Brain microvascular endothelial cell (primary cell): ENCODE measurements at regions not wholly inside any gene's neighbourhood (a gene's known extent, or its start where the extent isn't known, plus 50 kb on each side); places are given as distances from the start of the nearest gene placed in this dataset.

Source experiments
- DNase-seq: peaks from one replicate; pipeline ENCODE4 v3.0.0-alpha.2; 2020
- H3K27ac ChIP-seq: fragments of 250-450 bp; sonication (Bioruptor Pico); 2 replicates; pipeline ENCODE4 v1.5.1; 2020; ENCODE audit warnings: mild to moderate bottlenecking, moderate library complexity
- H3K27me3 ChIP-seq: fragments of 250-450 bp; sonication (Bioruptor Pico); replicated peaks from 2 replicates; pipeline ENCODE4 v1.5.1; 2020; ENCODE audit warnings: mild to moderate bottlenecking
- H3K36me3 ChIP-seq: fragments of 250-450 bp; sonication (Bioruptor Pico); replicated peaks from 2 replicates; pipeline ENCODE4 v1.5.1; 2020; ENCODE audit warnings: mild to moderate bottlenecking
- H3K4me3 ChIP-seq: 2 replicates; pipeline ENCODE4 v1.5.1; 2011; ENCODE audit warnings: low read depth, mild to moderate bottlenecking, control low read depth, low read length, moderate library complexity
- in situ Hi-C: cut with HindIII; loops from 2 replicates; pipeline ENCODE4 v1.10.0; 2017; ENCODE audit warnings: low sequenced_read_pairs, low pct_ligation_motif_present
- TF ChIP-seq, protein P1 (sequence below): IDR thresholded peaks from 2 replicates; pipeline ENCODE4 v1.5.1; 2011; ENCODE audit warnings: low read depth, mild to moderate bottlenecking, moderate library complexity, low read length, control low read depth, inconsistent platforms; ENCODE audit errors: missing control alignments

GRCh38 chr7:84642611-84643010 is 448.0 kb upstream of the SEMA3A start:
- Histone ChIP-seq H3K27ac (no peak overlapping the region), H3K4me3 (no peak overlapping the region), H3K36me3 (no peaks in the 10 kb centered on the region), H3K27me3 (no peaks in the 10 kb centered on the region)
- no peak for DNase-seq
- TF ChIP-seq, protein P1, sequence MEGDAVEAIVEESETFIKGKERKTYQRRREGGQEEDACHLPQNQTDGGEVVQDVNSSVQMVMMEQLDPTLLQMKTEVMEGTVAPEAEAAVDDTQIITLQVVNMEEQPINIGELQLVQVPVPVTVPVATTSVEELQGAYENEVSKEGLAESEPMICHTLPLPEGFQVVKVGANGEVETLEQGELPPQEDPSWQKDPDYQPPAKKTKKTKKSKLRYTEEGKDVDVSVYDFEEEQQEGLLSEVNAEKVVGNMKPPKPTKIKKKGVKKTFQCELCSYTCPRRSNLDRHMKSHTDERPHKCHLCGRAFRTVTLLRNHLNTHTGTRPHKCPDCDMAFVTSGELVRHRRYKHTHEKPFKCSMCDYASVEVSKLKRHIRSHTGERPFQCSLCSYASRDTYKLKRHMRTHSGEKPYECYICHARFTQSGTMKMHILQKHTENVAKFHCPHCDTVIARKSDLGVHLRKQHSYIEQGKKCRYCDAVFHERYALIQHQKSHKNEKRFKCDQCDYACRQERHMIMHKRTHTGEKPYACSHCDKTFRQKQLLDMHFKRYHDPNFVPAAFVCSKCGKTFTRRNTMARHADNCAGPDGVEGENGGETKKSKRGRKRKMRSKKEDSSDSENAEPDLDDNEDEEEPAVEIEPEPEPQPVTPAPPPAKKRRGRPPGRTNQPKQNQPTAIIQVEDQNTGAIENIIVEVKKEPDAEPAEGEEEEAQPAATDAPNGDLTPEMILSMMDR, result no peak
- in situ Hi-C loops, result no loop called here

GRCh38 chr7:84640637-84641036 is 446.0 kb upstream of the SEMA3A start:
- in situ Hi-C loops, result no loop called here
- H3K4me3 ChIP-seq, result no peak overlapping the region
- no peak overlapping the region for H3K27ac ChIP-seq
- TF ChIP-seq, protein P1, result no peak
- no peaks in the 10 kb centered on the region for H3K27me3 ChIP-seq
- no peaks in the 10 kb centered on the region for H3K36me3 ChIP-seq
- no peak for DNase-seq

DNA sequence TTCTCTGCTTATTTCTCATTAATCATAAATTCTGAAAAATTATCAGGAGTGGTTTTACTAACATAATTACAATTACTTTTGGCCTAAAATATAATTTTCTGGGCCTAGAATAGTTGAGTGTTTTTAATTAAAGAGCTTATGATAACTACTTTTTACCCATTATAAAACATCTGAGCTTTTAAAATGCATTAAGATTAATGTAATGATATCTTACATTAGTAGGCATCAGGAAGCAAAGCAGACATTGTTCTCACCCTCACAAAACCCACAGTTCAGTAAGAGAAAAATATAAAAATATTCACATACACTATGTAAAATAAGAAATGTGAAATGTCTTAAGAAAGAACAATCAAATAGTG is 443.7 kb upstream of the SEMA3A start:
- no peaks in the 10 kb centered on the region for H3K36me3 ChIP-seq
- TF ChIP-seq, protein P1, result no peak
- peak overlapping the region; percentile 66 for H3K27ac ChIP-seq
- in situ Hi-C loops, result no loop called here
- DNase-seq, result no peak
- no peaks in the 10 kb centered on the region for H3K27me3 ChIP-seq
- H3K4me3 ChIP-seq, result no peak overlapping the region

DNA sequence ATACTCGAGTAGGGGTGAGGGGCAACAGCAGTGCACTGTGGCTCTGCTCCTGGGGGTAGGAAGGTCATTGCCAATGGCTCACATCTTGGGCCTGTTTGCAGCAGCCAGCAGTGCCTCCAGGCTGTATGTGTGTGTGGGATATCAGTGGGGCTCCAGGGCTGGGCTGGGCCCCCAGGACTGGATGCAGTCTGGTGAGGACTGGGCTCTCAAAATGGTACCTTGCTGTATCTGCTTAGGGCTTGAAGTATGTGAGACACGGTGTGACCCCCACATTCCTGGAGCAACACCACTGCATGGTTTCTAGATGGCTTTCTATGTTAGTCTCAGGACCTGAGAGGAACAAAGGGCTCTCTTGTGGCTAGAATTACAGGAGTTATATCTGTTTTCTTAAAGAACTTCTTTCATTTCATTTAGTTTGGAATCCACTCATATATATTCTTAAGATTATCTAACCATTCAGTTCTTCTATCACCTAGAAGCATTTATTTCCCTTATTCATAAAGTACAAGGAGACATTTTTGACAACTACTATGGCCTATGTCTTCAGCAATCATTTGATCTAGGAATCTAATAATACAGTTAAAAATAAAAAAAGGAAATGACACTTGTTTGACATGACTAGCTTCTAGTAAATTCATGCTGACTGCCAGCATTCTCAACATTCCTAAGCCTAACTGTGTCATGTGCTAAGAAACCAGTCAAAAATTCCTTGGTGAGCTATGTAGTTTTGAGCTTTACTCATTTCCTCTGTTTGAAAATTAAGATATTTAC is 443.2 kb upstream of the SEMA3A start:
- no peaks in the 10 kb centered on the region for H3K36me3 ChIP-seq
- in situ Hi-C loops, result no loop called here
- no peak overlapping the region for H3K4me3 ChIP-seq
- peak; percentile 82 for DNase-seq
- TF ChIP-seq, protein P1, result no peak
- no peaks in the 10 kb centered on the region for H3K27me3 ChIP-seq
- peak overlapping the region; percentile 66 for H3K27ac ChIP-seq

DNA sequence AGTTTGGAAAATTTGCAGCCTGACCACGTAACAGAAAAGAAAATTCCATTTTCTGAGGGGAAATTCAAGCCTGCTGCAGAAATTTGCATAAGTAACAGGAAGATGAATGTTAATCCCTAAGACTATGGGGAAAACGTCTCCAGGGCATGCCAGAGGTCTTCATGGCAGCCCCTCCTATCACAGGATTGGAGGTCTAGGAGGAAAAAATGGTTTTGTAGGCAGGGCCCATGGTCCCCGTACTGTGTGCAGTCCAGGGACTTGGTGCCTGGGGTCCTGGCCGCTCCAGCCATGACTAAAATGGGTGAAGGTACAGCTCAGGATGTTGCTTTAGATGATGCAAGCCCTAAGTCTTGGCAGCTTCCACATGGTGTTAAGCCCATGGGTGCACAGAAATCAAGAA is 437.3 kb upstream of the SEMA3A start:
- Histone ChIP-seq H3K27ac (no peak overlapping the region), H3K4me3 (no peak overlapping the region), H3K36me3 (no peaks in the 10 kb centered on the region), H3K27me3 (no peaks in the 10 kb centered on the region)
- in situ Hi-C loops, result no loop called here
- TF ChIP-seq, protein P1, result no peak
- no peak for DNase-seq
